ENCODE measurements at regions not wholly inside any gene's neighbourhood (a gene's known extent, or its start where the extent isn't known, plus 50 kb on each side); places are given as distances from the start of the nearest gene placed in this dataset.
"Not testable (repeated sequence)": the region's sequence is repeated elsewhere in the genome, so short reads cannot be mapped to it uniquely, and the experiment has no call there.

DNA sequence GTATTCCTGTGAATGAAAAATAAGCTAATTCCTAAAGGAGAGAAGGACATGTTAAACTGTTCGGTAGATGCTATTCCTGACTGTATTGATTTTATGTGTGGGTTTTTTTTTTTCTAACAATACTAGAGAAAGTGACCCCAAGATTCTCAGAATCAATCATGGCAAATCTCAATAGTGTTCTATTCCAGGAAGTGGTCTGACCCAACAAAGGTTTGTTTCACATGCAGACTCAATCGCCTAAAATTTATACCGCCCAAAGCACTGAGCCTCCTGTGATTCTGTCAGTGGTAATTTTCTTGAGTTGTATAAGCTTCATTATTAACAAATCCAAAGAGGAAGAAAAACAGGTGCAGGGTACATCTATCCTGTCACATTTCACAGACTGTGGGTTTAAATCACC, 293.7 kb downstream of the SUCLA2 start:
- H3K4me1 ChIP-seq, result no peaks in the 10 kb centered on the region
- H3K36me3 ChIP-seq (replicated peaks in 1 of 2; ENCODE audit: insufficient read depth in 1 of 2, low read depth in 2 of 2), result no peaks in the 10 kb centered on the region
- H3K4me3 ChIP-seq, result no peak overlapping the region
- H3K27me3 ChIP-seq, result no peaks in the 10 kb centered on the region
- no peak for TF ChIP-seq POLR2A (IDR thresholded peaks at IDR 0.05)
- TF ChIP-seq, protein P1, sequence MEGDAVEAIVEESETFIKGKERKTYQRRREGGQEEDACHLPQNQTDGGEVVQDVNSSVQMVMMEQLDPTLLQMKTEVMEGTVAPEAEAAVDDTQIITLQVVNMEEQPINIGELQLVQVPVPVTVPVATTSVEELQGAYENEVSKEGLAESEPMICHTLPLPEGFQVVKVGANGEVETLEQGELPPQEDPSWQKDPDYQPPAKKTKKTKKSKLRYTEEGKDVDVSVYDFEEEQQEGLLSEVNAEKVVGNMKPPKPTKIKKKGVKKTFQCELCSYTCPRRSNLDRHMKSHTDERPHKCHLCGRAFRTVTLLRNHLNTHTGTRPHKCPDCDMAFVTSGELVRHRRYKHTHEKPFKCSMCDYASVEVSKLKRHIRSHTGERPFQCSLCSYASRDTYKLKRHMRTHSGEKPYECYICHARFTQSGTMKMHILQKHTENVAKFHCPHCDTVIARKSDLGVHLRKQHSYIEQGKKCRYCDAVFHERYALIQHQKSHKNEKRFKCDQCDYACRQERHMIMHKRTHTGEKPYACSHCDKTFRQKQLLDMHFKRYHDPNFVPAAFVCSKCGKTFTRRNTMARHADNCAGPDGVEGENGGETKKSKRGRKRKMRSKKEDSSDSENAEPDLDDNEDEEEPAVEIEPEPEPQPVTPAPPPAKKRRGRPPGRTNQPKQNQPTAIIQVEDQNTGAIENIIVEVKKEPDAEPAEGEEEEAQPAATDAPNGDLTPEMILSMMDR (IDR thresholded peaks at IDR 0.05), result no peak
- ATAC-seq (no peak), DNase-seq (no peak)
- no peaks in the 10 kb centered on the region for H3K9me3 ChIP-seq
- intact Hi-C loops (cut with DNase I), result no loop called here
- 61 to 68% methylated on average over 3 of the region's 3 CpGs for WGBS, 2 donors
- H3K27ac ChIP-seq, result no peak overlapping the region

DNA sequence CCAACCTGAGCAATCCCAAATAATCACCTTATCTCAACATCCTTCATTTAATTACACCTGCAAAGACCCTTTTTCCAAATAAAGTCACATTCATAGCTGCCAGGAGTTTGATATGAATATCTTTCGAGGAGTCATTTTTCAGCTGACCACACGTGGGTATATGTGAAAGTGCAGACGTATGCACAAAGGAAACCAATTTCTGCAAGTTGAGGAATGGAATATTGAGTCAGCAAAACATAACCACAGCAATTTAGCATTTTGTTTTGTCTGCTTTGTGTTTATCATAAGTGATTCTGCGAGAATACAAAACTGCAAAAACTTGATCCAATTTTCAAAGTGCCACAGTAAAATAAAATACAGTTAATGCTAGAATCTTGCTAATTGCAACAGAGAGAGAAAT, 295.9 kb downstream of the SUCLA2 start:
- H3K27me3 ChIP-seq, result no peaks in the 10 kb centered on the region
- H3K9me3 ChIP-seq, result no peaks in the 10 kb centered on the region
- TF ChIP-seq, protein P1 (IDR thresholded peaks at IDR 0.05), result no peak
- TF ChIP-seq POLR2A (IDR thresholded peaks at IDR 0.05), result no peak
- no peaks in the 10 kb centered on the region for H3K36me3 ChIP-seq (replicated peaks in 1 of 2; ENCODE audit: insufficient read depth in 1 of 2, low read depth in 2 of 2)
- DNase-seq (no peak), ATAC-seq (no peak)
- H3K4me3 ChIP-seq, result no peak overlapping the region
- no peak overlapping the region for H3K27ac ChIP-seq
- no peaks in the 10 kb centered on the region for H3K4me1 ChIP-seq
- WGBS, 2 donors, result 51 to 58% methylated on average over 4 of the region's 4 CpGs
- intact Hi-C loops (cut with DNase I), result no loop called here

DNA sequence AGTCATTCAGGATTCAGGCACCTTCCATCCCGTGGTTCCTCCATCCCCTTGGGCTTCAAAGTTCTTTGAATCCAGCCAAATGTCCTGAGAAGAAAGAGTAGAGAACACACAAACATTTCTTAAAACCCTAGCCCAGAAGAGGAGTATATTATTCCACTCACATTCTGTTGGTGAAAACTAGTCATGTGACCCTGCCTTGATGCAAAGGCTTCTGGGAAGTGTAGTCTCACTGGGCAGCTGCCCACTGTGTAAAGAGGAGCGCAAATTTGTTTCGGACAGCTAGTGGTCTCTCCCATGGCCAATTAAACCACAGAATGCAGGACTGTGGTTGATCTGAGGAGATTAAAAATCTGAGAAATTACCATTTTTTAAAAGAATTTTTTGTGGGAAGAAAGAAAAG, 304.4 kb downstream of the SUCLA2 start:
- Histone ChIP-seq H3K4me1 (no peaks in the 10 kb centered on the region), H3K27me3 (no peaks in the 10 kb centered on the region), H3K27ac (no peak overlapping the region), H3K4me3 (no peak overlapping the region), H3K9me3 (no peaks in the 10 kb centered on the region), H3K36me3 (replicated peaks in 1 of 2; ENCODE audit: insufficient read depth in 1 of 2, low read depth in 2 of 2) (no peaks in the 10 kb centered on the region)
- intact Hi-C loops (cut with DNase I), result no loop called here
- 78 to 82% methylated on average over 3 of the region's 3 CpGs for WGBS, 2 donors
- DNase-seq (no peak), ATAC-seq (no peak)
- TF ChIP-seq, protein P1 (IDR thresholded peaks at IDR 0.05), result no peak
- TF ChIP-seq POLR2A (IDR thresholded peaks at IDR 0.05), result no peak

DNA sequence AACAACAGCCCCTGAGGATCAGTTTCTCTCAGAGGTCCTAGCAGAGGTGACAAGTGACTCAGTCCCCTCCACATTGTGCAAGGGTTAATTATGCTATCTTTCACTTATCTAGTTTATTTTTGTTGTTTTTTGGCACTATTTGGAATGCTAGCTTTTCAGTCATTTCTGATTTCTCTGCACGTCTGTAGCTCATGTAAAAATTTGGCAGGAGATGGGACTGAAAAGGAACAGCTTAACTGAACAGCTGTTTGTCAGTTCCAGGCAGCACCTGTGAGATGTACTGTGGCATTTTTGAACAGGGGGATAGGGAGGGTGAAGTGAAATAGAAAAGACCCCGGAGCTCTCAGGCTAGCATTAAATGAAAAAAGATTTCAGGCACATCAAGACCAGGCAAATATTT, 313.5 kb downstream of the SUCLA2 start:
- Histone ChIP-seq H3K9me3 (no peaks in the 10 kb centered on the region), H3K36me3 (replicated peaks in 1 of 2; ENCODE audit: insufficient read depth in 1 of 2, low read depth in 2 of 2) (no peaks in the 10 kb centered on the region), H3K27ac (no peak overlapping the region), H3K4me3 (no peak overlapping the region), H3K4me1 (no peaks in the 10 kb centered on the region), H3K27me3 (no peaks in the 10 kb centered on the region)
- DNase-seq (no peak), ATAC-seq (no peak)
- 21 to 23% methylated on average over 2 of the region's 2 CpGs for WGBS, 2 donors
- intact Hi-C loops (cut with DNase I), result no loop called here
- no peak for TF ChIP-seq POLR2A (IDR thresholded peaks at IDR 0.05)
- TF ChIP-seq, protein P1 (IDR thresholded peaks at IDR 0.05), result no peak

DNA sequence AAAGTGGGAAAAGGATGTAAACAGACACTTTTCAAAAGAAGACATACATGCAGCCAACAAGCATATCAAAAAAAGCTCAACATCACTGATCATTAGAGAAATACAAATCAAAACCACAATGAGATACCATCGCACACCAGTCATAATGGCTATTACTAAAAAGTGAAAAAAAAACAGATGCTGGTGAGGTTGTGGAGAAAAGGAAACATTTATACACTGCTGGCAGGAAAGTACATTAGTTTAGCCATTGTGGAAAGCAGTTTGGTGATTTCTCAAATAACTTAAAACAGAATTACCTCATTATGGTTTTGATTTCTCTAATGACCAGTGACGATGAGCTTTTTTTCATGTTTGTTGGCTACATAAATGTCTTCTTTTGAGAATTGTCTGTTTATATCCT, 315.9 kb downstream of the SUCLA2 start:
- ATAC-seq, result not testable (repeated sequence)
- 72 to 74% methylated on average over 2 of the region's 2 CpGs for WGBS, 2 donors

More for the DNA sequence above, 315.9 kb downstream of the SUCLA2 start:
- H3K27me3 ChIP-seq; H3K27ac ChIP-seq; H3K9me3 ChIP-seq; H3K4me1 ChIP-seq; intact Hi-C loops (cut with DNase I); H3K4me3 ChIP-seq; H3K36me3 ChIP-seq (replicated peaks in 1 of 2; ENCODE audit: insufficient read depth in 1 of 2, low read depth in 2 of 2); DNase-seq: not testable (repeated sequence)
